ENCODE measurements at regions not wholly inside any gene's neighbourhood (a gene's known extent, or its start where the extent isn't known, plus 50 kb on each side); places are given as distances from the start of the nearest gene placed in this dataset.

DNA sequence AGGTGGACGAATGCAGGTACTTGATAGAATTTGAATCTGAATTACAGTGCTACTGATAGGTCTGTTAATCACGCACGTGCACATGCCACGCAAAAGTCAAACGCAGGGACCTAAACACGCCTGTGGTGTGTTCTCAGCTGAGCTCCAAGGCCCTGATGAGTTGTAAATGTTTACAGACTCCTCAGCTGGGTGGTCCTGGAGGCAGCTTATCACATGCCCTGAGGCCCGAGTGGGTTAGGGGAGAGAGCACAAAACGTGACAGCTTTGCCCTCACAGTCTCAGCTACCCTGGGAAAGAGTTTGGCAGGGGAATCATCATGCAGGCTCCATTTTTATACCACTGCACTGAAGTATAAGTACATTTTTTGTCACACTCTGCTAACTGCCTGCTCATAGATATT, 68.3 kb upstream of the FAM110C start:
- no peaks in the 10 kb centered on the region for H3K27me3 ChIP-seq (replicated peaks)
- no peak overlapping the region for H3K4me3 ChIP-seq
- no peaks in the 10 kb centered on the region for H3K36me3 ChIP-seq
- no peak overlapping the region for H3K27ac ChIP-seq
- DNase-seq (ENCODE audit: low read depth in 1 of 2, low spot score in 2 of 2), result no peak
- peaks cover 7% of the 10 kb centered on the region for H3K4me1 ChIP-seq (replicated peaks)
- no peaks in the 10 kb centered on the region for H3K9me3 ChIP-seq (replicated peaks)

DNA sequence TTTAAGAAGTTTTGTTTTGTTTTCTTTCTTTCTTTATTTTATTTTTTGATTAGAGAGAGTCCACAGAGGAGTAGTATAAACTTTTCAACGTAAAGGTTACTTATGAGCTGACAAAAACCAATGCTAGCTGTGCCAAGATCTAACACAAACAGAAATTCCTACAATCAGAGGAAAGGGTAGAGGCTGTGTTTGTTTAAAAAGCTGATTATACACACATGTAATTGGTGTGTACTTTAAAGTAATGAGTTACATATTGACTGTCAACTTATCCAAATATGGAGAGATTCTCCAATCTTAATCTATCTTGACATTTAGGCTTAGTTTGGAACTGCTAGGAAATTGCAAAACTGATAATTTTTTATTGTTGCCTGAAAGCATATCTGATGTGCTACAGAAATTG, 63.7 kb upstream of the FAM110C start:
- no peaks in the 10 kb centered on the region for H3K27me3 ChIP-seq (replicated peaks)
- H3K27ac ChIP-seq, result no peak overlapping the region
- H3K9me3 ChIP-seq (replicated peaks), result 0 out of 2 replicates have a peak, but pooled peaks cover 2% of the 10 kb centered on the region
- no peaks in the 10 kb centered on the region for H3K36me3 ChIP-seq
- H3K4me3 ChIP-seq, result no peak overlapping the region
- no peaks in the 10 kb centered on the region; the same call in 1 of the 2 replicates for H3K4me1 ChIP-seq (replicated peaks)
- DNase-seq (ENCODE audit: low read depth in 1 of 2, low spot score in 2 of 2), result no peak

DNA sequence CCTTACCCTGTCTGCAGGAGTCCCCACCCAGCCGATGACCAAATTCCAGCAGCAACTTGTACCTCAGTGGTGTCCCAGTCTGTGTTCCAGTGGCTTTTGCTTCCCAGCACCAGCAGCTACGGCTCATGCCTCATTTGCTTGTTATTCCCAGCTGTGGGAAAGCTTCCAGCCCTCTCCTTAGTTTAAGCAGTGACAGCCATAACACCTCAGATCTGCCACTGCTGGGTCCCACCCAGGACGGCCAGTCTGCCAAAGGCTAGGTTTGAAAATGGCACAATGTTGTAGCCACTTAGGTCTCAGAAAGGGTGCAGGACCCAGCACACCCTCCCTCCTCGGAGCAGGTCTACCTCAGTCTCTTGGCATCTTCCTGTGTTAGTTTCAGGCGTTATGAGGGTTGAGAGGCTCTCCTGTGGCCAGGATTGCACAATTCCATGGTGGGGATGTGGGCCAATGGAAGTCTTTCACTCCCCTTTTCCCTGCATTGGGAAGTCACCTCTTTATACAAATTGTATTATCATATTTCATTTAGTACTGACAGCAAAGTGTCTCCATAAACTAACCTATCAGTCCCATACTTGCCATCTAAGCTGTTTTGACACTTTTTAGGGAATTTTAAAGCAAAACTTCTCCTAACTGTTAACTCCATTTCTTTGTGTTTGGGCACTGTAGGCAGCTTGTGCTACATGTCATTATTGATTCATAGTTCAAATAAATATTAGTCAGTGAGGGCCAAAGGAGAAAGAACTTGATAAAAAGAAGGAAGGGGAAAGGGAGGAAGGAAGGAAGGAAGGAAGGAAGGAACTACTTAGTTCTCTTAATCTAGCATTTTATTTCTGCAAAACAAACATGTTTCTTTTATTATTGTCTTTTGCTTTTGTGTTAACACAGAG, 62.9 kb upstream of the FAM110C start:
- H3K27me3 ChIP-seq (replicated peaks), result no peaks in the 10 kb centered on the region
- 0 out of 2 replicates have a peak, but pooled peaks cover 2% of the 10 kb centered on the region for H3K9me3 ChIP-seq (replicated peaks)
- no peaks in the 10 kb centered on the region for H3K36me3 ChIP-seq
- no peak overlapping the region for H3K4me3 ChIP-seq
- no peaks in the 10 kb centered on the region for H3K4me1 ChIP-seq (replicated peaks)
- H3K27ac ChIP-seq, result no peak overlapping the region
- DNase-seq (ENCODE audit: low read depth in 1 of 2, low spot score in 2 of 2), result no peak

DNA sequence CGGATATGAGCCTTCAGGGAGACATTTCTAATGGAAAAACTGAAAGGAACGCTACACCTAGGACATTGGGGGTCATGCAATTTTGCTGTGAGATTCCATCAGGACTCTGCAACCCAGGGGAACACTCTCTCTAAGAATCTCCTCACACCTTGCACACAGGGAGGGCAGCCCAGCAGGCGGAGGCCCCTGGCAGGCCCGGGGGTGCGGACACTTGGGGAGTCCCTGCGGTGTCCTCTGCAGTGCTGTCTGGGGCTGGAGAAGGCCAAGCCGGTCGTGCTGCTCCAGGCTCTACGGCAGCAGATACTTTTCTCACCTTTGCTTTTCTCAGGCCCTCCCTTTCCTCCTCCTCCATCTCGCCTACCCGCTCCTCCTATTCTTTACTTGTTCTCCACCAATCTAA, 54.7 kb upstream of the FAM110C start:
- no peaks in the 10 kb centered on the region for H3K4me1 ChIP-seq (replicated peaks)
- no peak overlapping the region for H3K4me3 ChIP-seq

More for the DNA sequence above, 54.7 kb upstream of the FAM110C start:
- no peak for DNase-seq (ENCODE audit: low read depth in 1 of 2, low spot score in 2 of 2)
- no peak overlapping the region for H3K27ac ChIP-seq
- H3K9me3 ChIP-seq (replicated peaks), result no peaks in the 10 kb centered on the region; the same call in 1 of the 2 replicates
- no peaks in the 10 kb centered on the region for H3K27me3 ChIP-seq (replicated peaks)
- H3K36me3 ChIP-seq, result no peaks in the 10 kb centered on the region
